HL-60 (cell line): ENCODE measurements at regions not wholly inside any gene's neighbourhood (a gene's known extent, or its start where the extent isn't known, plus 50 kb on each side); places are given as distances from the start of the nearest gene placed in this dataset.

Experiments used
- DNase-seq, 2 experiments: peaks; one replicate each; pipeline ENCODE4 v3.0.0-alpha.2; 2010 to 2020; ENCODE audit warnings: low read depth in 1 of 2, low spot score in 1 of 2
- H3K27ac ChIP-seq: fragments of 250-450 bp; sonication (Bioruptor Pico); replicated peaks from 2 replicates; pipeline ENCODE4 v1.5.1; 2020; ENCODE audit warnings: mild to moderate bottlenecking, moderate library complexity
- H3K27me3 ChIP-seq: fragments of 250-450 bp; sonication (Bioruptor Pico); 2 replicates; pipeline ENCODE4 v1.5.1; 2021; ENCODE audit warnings: mild to moderate bottlenecking, moderate library complexity; ENCODE audit not compliant: insufficient read depth, poor library complexity, severe bottlenecking
- H3K4me3 ChIP-seq: replicated peaks from 2 replicates; pipeline ENCODE4 v1.5.1; 2011; ENCODE audit warnings: mild to moderate bottlenecking, control low read depth, low read length; ENCODE audit not compliant: insufficient read depth
- CTCF ChIP-seq: IDR thresholded peaks from one replicate; pipeline ENCODE4 v1.5.1; 2011; ENCODE audit warnings: low read length, control low read depth, inconsistent platforms; ENCODE audit not compliant: insufficient read depth
- GABPA ChIP-seq: IDR thresholded peaks from 2 replicates; pipeline ENCODE4 v1.6.1; 2012; ENCODE audit warnings: low read depth
- POLR2AphosphoS5 ChIP-seq: IDR thresholded peaks from 2 replicates; pipeline ENCODE4 v1.6.1; 2012; ENCODE audit warnings: low read depth
- REST ChIP-seq: IDR thresholded peaks from 2 replicates; pipeline ENCODE4 v1.6.1; 2012; ENCODE audit warnings: low read depth; ENCODE audit not compliant: insufficient replicate concordance
- SPI1 ChIP-seq: IDR thresholded peaks from 2 replicates; pipeline ENCODE4 v1.6.1; 2012; ENCODE audit warnings: low read depth, mild to moderate bottlenecking, borderline replicate concordance

- Histone ChIP-seq H3K27ac (no peak overlapping the region), H3K4me3 (no peak overlapping the region), H3K27me3 (no peaks in the 10 kb centered on the region)
- TF ChIP-seq REST = no peak
- TF ChIP-seq POLR2AphosphoS5 = no peak
- TF ChIP-seq SPI1 = no peak
- TF ChIP-seq GABPA = no peak
- TF ChIP-seq CTCF = no peak
- no peak for DNase-seq
Measured at GRCh38 chr10:121187391-121187790, 336.2 kb downstream of the WDR11 start.

GRCh38 chr10:121188005-121188404, 336.8 kb downstream of the WDR11 start:
- Histone ChIP-seq H3K4me3 (no peak overlapping the region), H3K27ac (no peak overlapping the region), H3K27me3 (no peaks in the 10 kb centered on the region)
- DNase-seq = no peak
- TF ChIP-seq CTCF (no peak), GABPA (no peak), POLR2AphosphoS5 (no peak), REST (no peak), SPI1 (no peak)

- Histone ChIP-seq H3K27ac (no peak overlapping the region), H3K4me3 (no peak overlapping the region), H3K27me3 (no peaks in the 10 kb centered on the region)
- TF ChIP-seq GABPA = no peak
- TF ChIP-seq REST = no peak
- no peak for TF ChIP-seq SPI1
- no peak for DNase-seq
Measured at GRCh38 chr10:121189066-121189465, 337.9 kb downstream of the WDR11 start.
